ENCODE measurements at regions not wholly inside any gene's neighbourhood (a gene's known extent, or its start where the extent isn't known, plus 50 kb on each side); places are given as distances from the start of the nearest gene placed in this dataset.
"Not testable (repeated sequence)": the region's sequence is repeated elsewhere in the genome, so short reads cannot be mapped to it uniquely, and the experiment has no call there.

GRCh38 chr6:88458662-88459061, 292.5 kb upstream of the CNR1 start:
- no peak for DNase-seq (ENCODE audit: low read depth in 4 of 4, low spot score in 3 of 4)

- DNase-seq (ENCODE audit: low read depth in 4 of 4, low spot score in 3 of 4): no peak
These were observed 290.2 kb upstream of the CNR1 start for GRCh38 chr6:88456221-88456859.

GRCh38 chr6:88455317-88455716, 289.2 kb upstream of the CNR1 start:
- DNase-seq (ENCODE audit: low read depth in 4 of 4, low spot score in 3 of 4): no peak

GRCh38 chr6:88454658-88455057, 288.5 kb upstream of the CNR1 start:
- no peak for DNase-seq (ENCODE audit: low read depth in 4 of 4, low spot score in 3 of 4)

DNA sequence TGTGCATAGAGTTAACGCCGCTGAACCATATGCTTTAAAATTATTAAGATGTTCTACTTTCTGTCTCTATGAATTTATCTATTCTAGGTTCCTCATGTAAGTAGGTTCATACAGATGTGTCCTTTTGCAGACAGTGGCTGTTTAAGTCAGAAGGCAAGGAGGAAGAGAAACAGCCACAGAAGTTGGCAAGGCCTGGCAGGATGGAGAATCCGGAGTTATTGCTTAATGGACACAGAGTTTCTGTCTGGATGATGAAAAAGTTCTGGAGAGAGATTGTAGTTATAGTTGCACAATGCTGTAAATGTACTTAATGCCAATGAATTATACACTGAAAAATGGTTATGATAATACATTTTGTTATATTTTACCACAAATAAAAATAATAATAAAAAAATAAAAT, 283.6 kb upstream of the CNR1 start:
- DNase-seq (ENCODE audit: low read depth in 4 of 4, low spot score in 3 of 4): no peak

DNA sequence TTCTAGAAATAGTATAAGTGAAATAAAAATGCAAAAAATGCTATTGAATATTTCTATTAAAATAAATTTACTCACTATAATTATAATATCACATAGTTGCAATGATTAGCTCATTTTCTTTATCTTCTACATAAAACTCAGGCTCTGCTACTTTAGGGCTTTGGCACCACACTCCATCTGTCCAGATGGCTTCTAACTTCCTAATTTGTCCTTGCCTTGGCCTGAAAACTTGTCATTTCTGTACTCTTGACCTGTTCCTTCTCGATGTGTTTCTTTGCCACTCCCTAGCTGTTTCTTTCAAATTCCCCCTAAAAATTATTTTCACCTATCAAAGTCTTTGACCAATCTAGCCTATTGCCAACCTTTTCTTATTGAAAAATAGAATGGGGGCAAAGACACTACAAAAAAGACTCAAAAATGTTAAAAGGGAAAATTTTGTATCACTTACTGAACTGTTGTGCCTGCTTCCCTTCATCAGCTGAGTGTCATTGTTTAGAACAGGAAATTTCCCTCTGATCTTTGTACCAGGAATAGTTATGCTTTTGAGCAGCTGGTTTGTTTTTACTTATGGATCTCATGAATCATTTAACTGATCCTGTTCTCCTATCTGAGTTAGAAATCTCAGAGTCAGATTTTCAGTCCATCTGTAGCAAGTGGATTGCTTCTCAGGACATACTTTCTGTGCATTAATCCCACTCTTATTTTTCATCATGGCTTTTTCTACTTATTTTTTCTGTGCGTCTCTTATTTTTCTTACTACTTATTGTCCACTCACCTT, 279.2 kb upstream of the CNR1 start:
- no peak for DNase-seq (ENCODE audit: low read depth in 4 of 4, low spot score in 3 of 4)

DNA sequence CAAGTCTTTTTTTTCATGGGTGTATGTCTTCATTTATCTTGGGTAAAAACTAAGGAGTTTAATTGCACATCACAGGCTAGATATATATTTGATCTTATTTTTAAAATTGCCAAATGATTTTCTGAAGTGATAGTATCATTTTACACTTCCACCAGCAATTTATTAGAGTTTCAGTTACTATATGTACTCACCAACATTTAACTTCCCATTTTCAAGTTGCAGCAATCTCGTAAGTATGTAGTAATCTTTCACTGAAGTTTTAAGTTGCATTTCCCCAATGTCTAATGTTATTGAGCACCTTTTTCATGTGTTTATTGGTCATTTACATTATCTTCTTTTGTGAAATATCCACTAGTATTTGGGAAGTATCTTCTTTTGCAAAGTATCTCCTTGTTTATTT, 277.4 kb upstream of the CNR1 start:
- no peak for DNase-seq (ENCODE audit: low read depth in 4 of 4, low spot score in 3 of 4)

- DNase-seq (ENCODE audit: low read depth in 4 of 4, low spot score in 3 of 4): no peak
These were observed 276.6 kb upstream of the CNR1 start for GRCh38 chr6:88442737-88443136.

GRCh38 chr6:88441346-88441745, 275.2 kb upstream of the CNR1 start:
- DNase-seq (ENCODE audit: low read depth in 4 of 4, low spot score in 3 of 4): no peak

- no peak for DNase-seq (ENCODE audit: low read depth in 4 of 4, low spot score in 3 of 4)
These were observed 261.9 kb upstream of the CNR1 start for GRCh38 chr6:88428068-88428467.

GRCh38 chr6:88426005-88426404, 259.9 kb upstream of the CNR1 start:
- DNase-seq (ENCODE audit: low read depth in 4 of 4, low spot score in 3 of 4): no peak

DNA sequence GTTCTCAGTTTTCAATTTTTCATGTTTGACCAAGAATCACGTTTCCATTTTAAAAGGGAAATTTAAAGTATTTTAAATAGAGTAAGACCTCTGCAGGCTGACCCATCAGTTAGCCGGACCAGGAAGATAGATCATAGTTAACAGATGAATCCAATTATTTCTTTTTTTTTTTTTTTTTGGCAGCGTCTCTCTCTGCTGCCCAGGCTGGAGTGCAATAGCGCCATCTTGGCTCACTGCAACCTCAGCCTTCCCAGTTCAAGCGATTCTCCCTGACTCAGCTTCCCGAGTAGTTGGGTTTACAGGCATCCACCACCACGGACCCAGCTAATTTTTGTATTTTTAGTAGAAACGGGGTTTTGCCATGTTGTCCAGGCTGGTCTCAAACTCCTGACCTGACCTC, 256.7 kb upstream of the CNR1 start:
- no peak for DNase-seq (ENCODE audit: low read depth in 4 of 4, low spot score in 3 of 4)

DNA sequence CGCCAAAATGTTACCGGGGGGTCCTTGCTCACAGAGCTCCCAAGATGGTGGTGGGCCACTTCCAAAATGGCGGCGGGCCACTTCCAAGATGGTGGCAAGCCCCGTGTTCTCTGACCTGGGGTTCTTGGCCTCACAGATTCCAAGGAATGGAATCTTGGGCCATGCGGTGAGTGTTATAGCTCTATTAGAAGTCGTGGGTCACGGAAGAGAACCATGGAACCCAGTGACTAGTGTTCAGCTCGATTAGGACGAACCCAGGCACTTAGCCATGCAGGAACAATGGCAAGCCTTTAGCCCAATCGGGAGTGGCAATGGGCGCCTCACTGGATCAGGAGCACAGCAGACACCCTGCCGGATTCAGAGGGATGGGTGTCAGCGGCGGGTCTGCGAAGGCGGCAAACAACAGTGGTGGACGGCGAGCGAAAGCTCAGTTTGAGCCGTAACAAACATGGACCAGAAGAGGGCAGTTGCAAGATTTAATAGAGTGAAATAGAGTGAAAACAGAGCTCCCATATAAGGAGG, 254.9 kb upstream of the CNR1 start:
- DNase-seq (ENCODE audit: low read depth in 4 of 4, low spot score in 3 of 4): not testable (repeated sequence)

- DNase-seq (ENCODE audit: low read depth in 4 of 4, low spot score in 3 of 4): not testable (repeated sequence)
These were observed 253.0 kb upstream of the CNR1 start for GRCh38 chr6:88418921-88419810.

DNA sequence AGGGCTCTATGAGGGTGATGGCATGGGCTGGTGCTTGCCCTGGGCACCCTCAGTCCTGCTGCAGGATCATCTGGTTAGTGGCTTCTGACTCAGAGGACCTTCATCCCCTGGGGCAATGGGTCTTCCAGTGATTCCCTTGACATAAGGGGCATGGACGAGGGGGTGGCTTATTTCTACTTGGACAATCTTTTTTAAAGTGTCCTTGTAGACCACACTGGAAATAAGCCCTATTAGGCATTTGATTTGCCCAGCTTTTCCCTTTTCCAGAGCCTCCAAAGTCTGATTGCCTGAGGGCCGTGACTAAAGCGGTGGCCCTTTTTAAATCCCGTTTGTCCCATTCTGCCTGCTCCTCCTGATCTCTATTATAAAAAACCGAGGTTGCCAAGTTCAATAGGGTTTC, 251.2 kb upstream of the CNR1 start:
- DNase-seq (ENCODE audit: low read depth in 4 of 4, low spot score in 3 of 4): not testable (repeated sequence)

- DNase-seq (ENCODE audit: low read depth in 4 of 4, low spot score in 3 of 4): no peak
These were observed 247.3 kb upstream of the CNR1 start for GRCh38 chr6:88413459-88413858.

DNA sequence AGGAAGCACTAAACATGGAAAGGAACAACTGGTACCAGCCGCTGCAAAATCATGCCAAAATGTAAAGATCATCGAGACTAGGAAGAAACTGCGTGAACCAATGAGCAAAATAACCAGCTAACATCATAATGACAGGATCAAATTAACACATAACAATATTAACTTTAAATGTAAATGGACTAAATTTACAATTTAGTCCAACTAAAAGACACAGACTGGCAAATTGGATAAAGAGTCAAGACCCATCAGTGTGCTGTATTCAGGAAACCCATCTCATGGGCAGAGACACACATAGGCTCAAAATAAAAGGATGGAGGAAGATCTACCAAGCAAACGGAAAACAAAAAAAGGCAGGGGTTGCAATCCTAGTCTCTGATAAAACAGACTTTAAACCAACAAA, 242.2 kb upstream of the CNR1 start:
- not testable (repeated sequence) for DNase-seq (ENCODE audit: low read depth in 4 of 4, low spot score in 3 of 4)

- DNase-seq (ENCODE audit: low read depth in 4 of 4, low spot score in 3 of 4): not testable (repeated sequence)
These were observed 240.5 kb upstream of the CNR1 start for GRCh38 chr6:88406674-88407073.

- DNase-seq (ENCODE audit: low read depth in 4 of 4, low spot score in 3 of 4): no peak
These were observed 237.3 kb upstream of the CNR1 start for GRCh38 chr6:88403486-88403885.

DNA sequence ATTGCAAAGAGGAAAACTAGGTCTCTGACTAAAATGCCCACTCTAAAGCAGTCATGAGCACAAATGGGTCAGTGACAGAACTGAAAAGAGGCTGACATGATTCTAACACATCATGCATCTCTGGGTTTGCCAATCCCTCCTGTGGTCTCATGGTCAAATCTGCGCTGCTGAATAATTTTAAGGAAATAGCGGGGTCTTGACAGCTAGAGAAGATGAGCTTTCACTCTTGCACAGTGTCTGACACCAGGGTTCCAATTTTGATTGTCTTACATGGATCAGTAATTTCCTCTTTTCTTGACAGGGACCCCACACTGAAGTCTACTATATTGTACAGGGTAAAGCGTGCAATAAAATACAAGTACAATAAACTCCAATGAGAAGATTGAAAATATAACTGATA, 236.8 kb upstream of the CNR1 start:
- no peak for DNase-seq (ENCODE audit: low read depth in 4 of 4, low spot score in 3 of 4)

DNA sequence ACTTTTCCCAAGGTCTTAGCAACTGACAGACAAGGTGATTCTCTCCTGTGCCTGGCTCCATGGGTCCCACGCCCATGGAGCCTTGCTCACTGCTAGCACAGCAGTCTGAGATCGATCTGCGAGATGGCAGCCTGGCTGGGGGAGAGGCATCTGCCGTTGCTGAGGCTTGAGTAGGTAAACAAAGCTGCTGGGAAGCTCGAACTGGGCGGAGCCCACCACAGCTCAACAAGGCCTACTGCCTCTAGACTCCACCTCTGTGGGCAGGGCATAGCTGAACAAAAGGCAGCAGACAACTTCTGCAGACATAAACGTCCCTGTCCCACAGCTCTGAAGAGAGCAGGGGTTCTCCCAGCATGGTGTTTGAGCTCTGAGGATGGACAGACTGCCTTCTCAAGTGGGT, 224.9 kb upstream of the CNR1 start:
- not testable (repeated sequence) for DNase-seq (ENCODE audit: low read depth in 4 of 4, low spot score in 3 of 4)

Measured in left renal pelvis (tissue), 4 donors.